Psoas muscle (tissue), 7 donors: ENCODE measurements at regions not wholly inside any gene's neighbourhood (a gene's known extent, or its start where the extent isn't known, plus 50 kb on each side); places are given as distances from the start of the nearest gene placed in this dataset.

Experiments used
- ATAC-seq, 4 donors: fragments of 200-7000 bp; cut with Tn5 transposase; one replicate each; pipeline ENCODE4 v1.9.1; 2020; ENCODE audit warnings: moderate library complexity in 3 of 4, mild to moderate bottlenecking in 2 of 4
- DNase-seq, 2 donors: peaks; one replicate each; pipeline ENCODE4 v3.0.0-alpha.2; 2020
- H3K27ac ChIP-seq: fragments of 200-600 bp; one replicate; pipeline ENCODE4 v1.8.0; 2022
- H3K27me3 ChIP-seq, 3 donors: fragments of 200-600 bp in 1 of 3; one replicate each; pipeline versions ENCODE4 v1.6.1 to v1.8.0; 2013 to 2022; ENCODE audit warnings: low read length in 2 of 3, mild to moderate bottlenecking in 2 of 3, moderate library complexity in 1 of 3; ENCODE audit not compliant: insufficient read depth in 3 of 3
- H3K36me3 ChIP-seq, 2 donors: fragments of 200-600 bp in 1 of 2; one replicate each; pipeline versions ENCODE4 v1.6.1 to v1.8.0; 2013 to 2022; ENCODE audit warnings: low read depth in 1 of 2, mild to moderate bottlenecking in 1 of 2, moderate library complexity in 1 of 2; ENCODE audit not compliant: insufficient read depth in 1 of 2
- H3K4me1 ChIP-seq: fragments of 200-600 bp; one replicate; pipeline ENCODE4 v1.8.0; 2022
- H3K4me3 ChIP-seq: fragments of 200-600 bp; one replicate; pipeline ENCODE4 v1.8.0; 2022; ENCODE audit warnings: mild to moderate bottlenecking
- H3K9me3 ChIP-seq: fragments of 200-600 bp; one replicate; pipeline ENCODE4 v1.8.0; 2022
- WGBS, 3 donors: extraction: QIAGEN DNeasy Blood & Tissue Kit; methylation state at CpG; one replicate each; pipeline versions ENCODE4 v1.1.6 to v1.1.7; 2013; 5-methylcytosine and 5-hydroxymethylcytosine counted together
- intact Hi-C, 2 donors: fragments of 100-400 bp; cut with DNase I; formaldehyde crosslinking; loops; one replicate each; pipeline versions ENCODE4 v1.11.0 to v1.14.2; 2022
- TF ChIP-seq, protein P1 (sequence below): fragments of 200-600 bp; IDR thresholded peaks from one replicate; pipeline ENCODE4 v1.8.0; 2022; ENCODE audit warnings: antibody characterized with exemption
- donor health status: healthy with polysubstance abuse.
- donor health status: DM: no; HTN: no; CAD: no; lungs with moderate emphysema.
- donor health status: Bipolar disorder and iron deficiency.
- donor health status: healthy.
- donor health status: DM: yes; HTN: yes; CAD: no.
- donor health status: DM: no; HTN: no; CAD: no.
- donor health status: DM: yes; HTN: yes; CAD: no.

DNA sequence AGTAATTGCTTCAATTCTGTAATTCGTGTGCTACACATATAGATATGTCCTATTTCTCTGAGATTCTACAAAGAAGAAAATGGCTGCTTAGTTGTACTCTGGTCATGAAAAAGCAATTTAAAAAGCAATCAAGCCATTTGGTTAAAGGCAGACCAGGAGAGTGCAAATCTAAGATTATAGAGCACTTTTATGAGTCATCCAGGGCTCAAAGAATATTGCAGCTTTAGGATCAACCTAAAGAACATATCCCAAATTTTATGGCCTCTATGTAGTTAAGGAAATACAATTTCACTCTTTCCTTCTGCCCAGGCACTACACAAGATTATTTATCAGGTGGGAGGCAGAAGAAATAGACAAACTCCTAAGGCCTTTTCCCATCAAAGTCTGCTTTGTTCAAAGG, 332.8 kb downstream of the SEC23A start:
- Histone ChIP-seq H3K36me3 (no peaks in the 10 kb centered on the region), H3K4me3 (no peak overlapping the region), H3K4me1 (no peaks in the 10 kb centered on the region), H3K27me3 (no peaks in the 10 kb centered on the region), H3K27ac (no peak overlapping the region), H3K9me3 (no peaks in the 10 kb centered on the region)
- ATAC-seq (no peak), DNase-seq (no peak)
- intact Hi-C loops: no loop called here
- WGBS, 3 donors: 73 to 79% (median 75%) methylated on average over 1 of the region's 1 CpG
- TF ChIP-seq, protein P1, sequence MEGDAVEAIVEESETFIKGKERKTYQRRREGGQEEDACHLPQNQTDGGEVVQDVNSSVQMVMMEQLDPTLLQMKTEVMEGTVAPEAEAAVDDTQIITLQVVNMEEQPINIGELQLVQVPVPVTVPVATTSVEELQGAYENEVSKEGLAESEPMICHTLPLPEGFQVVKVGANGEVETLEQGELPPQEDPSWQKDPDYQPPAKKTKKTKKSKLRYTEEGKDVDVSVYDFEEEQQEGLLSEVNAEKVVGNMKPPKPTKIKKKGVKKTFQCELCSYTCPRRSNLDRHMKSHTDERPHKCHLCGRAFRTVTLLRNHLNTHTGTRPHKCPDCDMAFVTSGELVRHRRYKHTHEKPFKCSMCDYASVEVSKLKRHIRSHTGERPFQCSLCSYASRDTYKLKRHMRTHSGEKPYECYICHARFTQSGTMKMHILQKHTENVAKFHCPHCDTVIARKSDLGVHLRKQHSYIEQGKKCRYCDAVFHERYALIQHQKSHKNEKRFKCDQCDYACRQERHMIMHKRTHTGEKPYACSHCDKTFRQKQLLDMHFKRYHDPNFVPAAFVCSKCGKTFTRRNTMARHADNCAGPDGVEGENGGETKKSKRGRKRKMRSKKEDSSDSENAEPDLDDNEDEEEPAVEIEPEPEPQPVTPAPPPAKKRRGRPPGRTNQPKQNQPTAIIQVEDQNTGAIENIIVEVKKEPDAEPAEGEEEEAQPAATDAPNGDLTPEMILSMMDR: no peak

DNA sequence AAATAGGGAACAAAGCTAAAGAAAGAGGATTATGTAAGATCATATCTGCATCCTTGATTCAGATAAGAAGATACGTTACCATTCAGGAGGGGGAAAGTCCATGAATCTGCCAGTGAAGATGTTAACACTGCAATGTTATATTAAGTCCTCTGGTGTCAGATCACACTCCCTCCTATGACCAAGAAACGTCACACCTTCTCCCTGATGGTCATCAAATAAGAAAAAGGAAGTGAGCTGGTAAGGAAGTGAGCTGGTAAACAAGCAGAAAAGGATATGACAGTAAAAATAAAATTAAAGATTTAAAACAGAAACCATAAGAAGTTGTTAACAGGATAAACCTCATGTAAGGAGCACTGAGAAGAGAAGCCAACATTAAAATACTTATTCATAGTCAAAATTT, 340.2 kb downstream of the SEC23A start:
- Histone ChIP-seq H3K9me3 (no peaks in the 10 kb centered on the region), H3K36me3 (no peaks in the 10 kb centered on the region), H3K4me1 (no peaks in the 10 kb centered on the region), H3K27me3 (no peaks in the 10 kb centered on the region), H3K4me3 (no peak overlapping the region), H3K27ac (no peak overlapping the region)
- DNase-seq (no peak), ATAC-seq (no peak)
- TF ChIP-seq, protein P1: no peak
- intact Hi-C loops: no loop called here
- WGBS, 3 donors: 43 to 57% (median 46%) methylated on average over 2 of the region's 2 CpGs

DNA sequence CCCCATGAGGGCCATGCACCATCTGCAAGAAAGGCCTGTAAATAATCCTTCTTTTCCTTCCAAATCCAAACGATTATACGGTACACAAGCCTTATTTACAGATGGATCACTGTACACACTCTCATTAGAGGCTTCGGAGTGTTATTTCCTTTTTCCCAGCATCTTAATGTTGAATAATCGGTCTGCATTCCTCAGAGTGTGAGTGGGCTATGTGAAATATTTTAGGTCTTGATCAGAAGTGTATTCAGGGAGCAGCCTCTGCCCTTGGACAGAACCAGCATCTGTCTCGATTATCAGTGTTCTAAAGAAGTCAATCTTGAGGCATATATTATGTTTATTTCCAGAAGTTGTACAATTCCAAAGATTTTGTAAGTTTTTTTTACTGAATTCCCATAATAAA, 340.6 kb downstream of the SEC23A start:
- no peaks in the 10 kb centered on the region for H3K36me3 ChIP-seq

DNA sequence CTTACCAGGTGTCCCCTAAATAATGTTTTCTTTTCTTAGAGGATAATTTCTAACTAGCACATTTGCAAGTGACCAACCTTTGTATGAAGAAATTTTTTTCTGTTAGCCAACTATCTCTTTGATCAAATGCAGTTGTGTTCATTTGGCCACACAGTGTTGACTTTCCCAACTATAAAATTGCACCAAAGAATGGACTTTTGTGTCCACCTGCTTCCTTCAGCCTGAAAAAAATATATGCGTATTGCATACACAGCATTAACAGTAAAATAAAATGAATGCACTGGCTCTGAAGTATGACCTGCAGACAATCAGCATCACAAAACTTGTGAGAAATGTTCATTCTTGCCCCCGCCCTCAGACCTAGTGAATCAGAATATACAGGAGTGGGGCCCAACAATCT, 342.0 kb downstream of the SEC23A start:
- no peaks in the 10 kb centered on the region for H3K9me3 ChIP-seq
- H3K4me1 ChIP-seq: no peaks in the 10 kb centered on the region
- no peaks in the 10 kb centered on the region for H3K27me3 ChIP-seq
- ATAC-seq: no peak
- WGBS, 3 donors: 93 to 95% (median 93%) methylated on average over 2 of the region's 2 CpGs
- no peaks in the 10 kb centered on the region for H3K36me3 ChIP-seq
- H3K4me3 ChIP-seq: no peak overlapping the region
- TF ChIP-seq, protein P1: no peak
- intact Hi-C loops: no loop called here
- H3K27ac ChIP-seq: no peak overlapping the region
- DNase-seq: no peak

More for the DNA sequence above, 340.6 kb downstream of the SEC23A start:
- Histone ChIP-seq H3K27me3 (no peaks in the 10 kb centered on the region), H3K27ac (no peak overlapping the region), H3K9me3 (no peaks in the 10 kb centered on the region), H3K4me1 (no peaks in the 10 kb centered on the region), H3K4me3 (no peak overlapping the region)
- ATAC-seq (no peak), DNase-seq (no peak)
- TF ChIP-seq, protein P1: no peak
- intact Hi-C loops: no loop called here
- WGBS, 3 donors: 25 to 31% (median 26%) methylated on average over 5 of the region's 5 CpGs

DNA sequence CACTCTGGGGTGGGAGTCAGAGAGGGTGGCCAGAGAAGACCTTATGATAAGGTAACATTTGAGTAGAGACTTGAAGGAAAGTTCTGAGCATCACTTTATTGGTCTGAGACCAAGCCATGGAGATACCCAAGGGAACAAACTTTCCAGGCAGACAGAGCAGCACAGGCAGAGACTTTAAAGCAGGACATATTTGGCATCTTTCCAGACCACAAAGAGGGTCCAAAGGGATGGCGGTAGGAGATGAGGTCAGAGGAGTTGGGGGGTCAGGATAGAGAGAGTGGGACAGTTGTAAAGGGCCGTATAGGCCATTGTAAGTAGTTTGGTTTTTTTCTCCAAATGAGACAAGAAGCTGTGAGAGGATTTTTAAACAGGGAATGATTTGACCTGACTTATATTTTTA, 344.4 kb downstream of the SEC23A start:
- WGBS, 3 donors: 46 to 57% (median 52%) methylated on average over 2 of the region's 2 CpGs
- no peak overlapping the region for H3K4me3 ChIP-seq
- ATAC-seq: no peak
- intact Hi-C loops: no loop called here
- TF ChIP-seq, protein P1: no peak
- no peaks in the 10 kb centered on the region for H3K4me1 ChIP-seq
- peaks cover 5% of the 10 kb centered on the region for H3K9me3 ChIP-seq
- DNase-seq: no peak
- no peak overlapping the region for H3K27ac ChIP-seq
- no peaks in the 10 kb centered on the region for H3K27me3 ChIP-seq
- no peaks in the 10 kb centered on the region for H3K36me3 ChIP-seq
